Suprapubic skin (tissue), 4 donors: ENCODE measurements at regions not wholly inside any gene's neighbourhood (a gene's known extent, or its start where the extent isn't known, plus 50 kb on each side); places are given as distances from the start of the nearest gene placed in this dataset.

Experiments
- DNase-seq, 2 donors: peaks; one replicate each; pipeline ENCODE4 v3.0.0-alpha.2; 2019; ENCODE audit warnings: low spot score in 2 of 2
- H3K27ac ChIP-seq: fragments of 200-600 bp; sonication (generic); one replicate; pipeline ENCODE4 v1.5.1; 2019
- H3K27me3 ChIP-seq: fragments of 200-600 bp; sonication (generic); one replicate; pipeline ENCODE4 v1.5.1; 2019
- H3K36me3 ChIP-seq: fragments of 200-600 bp; sonication (generic); one replicate; pipeline ENCODE4 v1.5.1; 2019
- H3K4me1 ChIP-seq: fragments of 200-600 bp; sonication (generic); one replicate; pipeline ENCODE4 v1.5.1; 2019
- H3K4me3 ChIP-seq: fragments of 200-600 bp; sonication (generic); one replicate; pipeline ENCODE4 v1.5.1; 2019; ENCODE audit warnings: mild to moderate bottlenecking
- H3K9me3 ChIP-seq: fragments of 200-600 bp; sonication (generic); one replicate; pipeline ENCODE4 v1.5.1; 2019
- CTCF ChIP-seq, 2 donors: fragments of 200-600 bp in 1 of 2; fragments of 450-650 bp in 1 of 2; sonication (generic) in 1 of 2; IDR thresholded peaks; one replicate each; pipeline ENCODE4 v1.5.1; 2016 to 2019; ENCODE audit warnings: antibody characterized with exemption in 2 of 2, mild to moderate bottlenecking in 1 of 2, moderate library complexity in 1 of 2
- EP300 ChIP-seq: sonication (generic); formaldehyde crosslinking; IDR thresholded peaks from one replicate; pipeline ENCODE4 v1.6.1; 2017; ENCODE audit warnings: antibody characterized with exemption
- POLR2A ChIP-seq, 2 donors: fragments of 450-650 bp; IDR thresholded peaks; one replicate each; pipeline ENCODE4 v1.6.1; 2017; ENCODE audit warnings: antibody characterized with exemption in 2 of 2, mild to moderate bottlenecking in 2 of 2, moderate library complexity in 2 of 2
- POLR2AphosphoS5 ChIP-seq, 3 donors: sonication (generic); formaldehyde crosslinking; IDR thresholded peaks; one replicate each; pipeline ENCODE4 v1.6.1; 2017; ENCODE audit warnings: antibody characterized with exemption in 3 of 3
- WGBS: methylation state at CpG from one replicate; pipeline ENCODE4 v1.1.5; 2018; 5-methylcytosine and 5-hydroxymethylcytosine counted together

DNA sequence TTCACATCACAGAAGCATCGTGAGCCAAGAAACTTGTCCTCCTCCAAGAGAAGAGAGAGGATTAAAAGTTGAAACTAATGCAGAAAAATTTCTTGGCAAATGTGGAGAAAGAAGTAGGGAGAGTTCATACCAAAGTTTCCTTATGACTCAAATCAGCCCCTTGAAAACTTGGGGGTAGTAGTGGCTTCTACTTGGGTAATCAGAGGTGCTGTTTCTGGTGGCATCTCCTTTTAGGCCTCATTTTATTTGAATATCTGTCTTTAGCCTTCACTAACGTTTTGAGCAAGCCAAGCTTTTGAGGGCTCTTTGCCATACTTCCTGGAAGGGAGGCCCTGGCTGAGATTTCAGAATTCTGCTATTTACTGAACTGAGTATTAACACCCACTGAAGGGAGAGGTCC is 515.3 kb upstream of the MEX3C start:
- no peak for TF ChIP-seq CTCF (IDR thresholded peaks at IDR 0.05)
- Histone ChIP-seq H3K36me3 (no peaks in the 10 kb centered on the region), H3K9me3 (peaks cover 14% of the 10 kb centered on the region), H3K4me1 (no peaks in the 10 kb centered on the region), H3K27me3 (no peaks in the 10 kb centered on the region), H3K27ac (no peak overlapping the region), H3K4me3 (no peak overlapping the region)
- 55% methylated on average over 2 of the region's 2 CpGs for whole genome bisulfite sequencing
- no peak for DNase-seq

- no peak for DNase-seq
- TF ChIP-seq EP300 (no peak), POLR2AphosphoS5 (IDR thresholded peaks at IDR 0.05) (no peak), CTCF (IDR thresholded peaks at IDR 0.05) (no peak), POLR2A (IDR thresholded peaks at IDR 0.05) (no peak)
- Histone ChIP-seq H3K9me3 (peaks cover 5% of the 10 kb centered on the region), H3K27ac (no peak overlapping the region), H3K36me3 (no peaks in the 10 kb centered on the region), H3K27me3 (no peaks in the 10 kb centered on the region), H3K4me1 (no peaks in the 10 kb centered on the region), H3K4me3 (no peak overlapping the region)
- WGBS: 92% methylated on average over 1 of the region's 1 CpG
Measured at GRCh38 chr18:51716277-51716676, 518.8 kb upstream of the MEX3C start.

- Histone ChIP-seq H3K27ac (no peak overlapping the region), H3K4me3 (no peak overlapping the region), H3K9me3 (no peaks in the 10 kb centered on the region), H3K4me1 (no peaks in the 10 kb centered on the region), H3K27me3 (no peaks in the 10 kb centered on the region), H3K36me3 (no peaks in the 10 kb centered on the region)
- no peak for TF ChIP-seq POLR2AphosphoS5 (IDR thresholded peaks at IDR 0.05)
- TF ChIP-seq POLR2A (IDR thresholded peaks at IDR 0.05): no peak
- 50% methylated on average over 1 of the region's 1 CpG for WGBS
- DNase-seq: no peak
Measured at GRCh38 chr18:51721388-51721787, 523.9 kb upstream of the MEX3C start.

DNA sequence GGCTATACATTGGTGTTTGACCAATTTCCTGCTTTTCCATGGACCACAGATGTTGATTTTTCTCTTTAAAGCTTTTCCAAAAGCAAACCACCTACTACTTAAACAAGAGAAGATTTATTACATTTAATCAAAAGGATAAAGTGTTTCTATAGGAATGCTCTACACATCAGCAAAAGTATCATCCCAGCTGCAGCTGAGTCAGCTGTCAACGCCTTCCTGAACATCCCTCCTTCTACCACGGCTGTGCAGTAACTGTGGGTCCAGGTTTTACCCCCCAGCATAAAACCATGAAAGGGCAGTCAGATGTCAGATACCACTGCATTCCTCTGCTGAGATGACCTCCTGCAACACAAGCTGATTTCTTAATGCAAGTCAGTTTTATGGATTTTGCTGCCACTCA is 524.5 kb upstream of the MEX3C start:
- H3K36me3 ChIP-seq: no peaks in the 10 kb centered on the region
- no peak overlapping the region for H3K4me3 ChIP-seq
- H3K9me3 ChIP-seq: no peaks in the 10 kb centered on the region
- WGBS: 59% methylated on average over 2 of the region's 2 CpGs
- DNase-seq: no peak
- H3K27me3 ChIP-seq: no peaks in the 10 kb centered on the region
- no peaks in the 10 kb centered on the region for H3K4me1 ChIP-seq
- no peak overlapping the region for H3K27ac ChIP-seq
- TF ChIP-seq EP300: no peak
- TF ChIP-seq POLR2AphosphoS5 (IDR thresholded peaks at IDR 0.05): no peak
- no peak for TF ChIP-seq POLR2A (IDR thresholded peaks at IDR 0.05)
- no peak for TF ChIP-seq CTCF (IDR thresholded peaks at IDR 0.05)

GRCh38 chr18:51724790-51725721 is 527.6 kb upstream of the MEX3C start:
- Histone ChIP-seq H3K4me3 (no peak overlapping the region), H3K9me3 (no peaks in the 10 kb centered on the region), H3K4me1 (no peaks in the 10 kb centered on the region), H3K27me3 (no peaks in the 10 kb centered on the region), H3K36me3 (no peaks in the 10 kb centered on the region), H3K27ac (no peak overlapping the region)
- TF ChIP-seq POLR2A (IDR thresholded peaks at IDR 0.05): no peak
- no peak for TF ChIP-seq POLR2AphosphoS5 (IDR thresholded peaks at IDR 0.05)
- TF ChIP-seq CTCF (IDR thresholded peaks at IDR 0.05): no peak
- TF ChIP-seq EP300: no peak
- WGBS: 66% methylated on average over 9 of the region's 9 CpGs
- DNase-seq: no peak
